Uterus (tissue), 2 donors: ENCODE measurements at regions not wholly inside any gene's neighbourhood (a gene's known extent, or its start where the extent isn't known, plus 50 kb on each side); places are given as distances from the start of the nearest gene placed in this dataset.

Source experiments
- POLR2A ChIP-seq, 2 donors: fragments of 450-650 bp; IDR thresholded peaks; one replicate each; pipeline ENCODE4 v1.6.1; 2016; ENCODE audit warnings: antibody characterized with exemption in 2 of 2, mild to moderate bottlenecking in 1 of 2, moderate library complexity in 1 of 2
- TF ChIP-seq, protein P1 (sequence below), 4 experiments: fragments of 200-600 bp in 2 of 4; fragments of 450-650 bp in 2 of 4; sonication (generic) in 2 of 4; IDR thresholded peaks; one replicate each; pipeline ENCODE4 v1.5.1; 2016 to 2019; ENCODE audit warnings: antibody characterized with exemption in 4 of 4, mild to moderate bottlenecking in 2 of 4, moderate library complexity in 1 of 4

DNA sequence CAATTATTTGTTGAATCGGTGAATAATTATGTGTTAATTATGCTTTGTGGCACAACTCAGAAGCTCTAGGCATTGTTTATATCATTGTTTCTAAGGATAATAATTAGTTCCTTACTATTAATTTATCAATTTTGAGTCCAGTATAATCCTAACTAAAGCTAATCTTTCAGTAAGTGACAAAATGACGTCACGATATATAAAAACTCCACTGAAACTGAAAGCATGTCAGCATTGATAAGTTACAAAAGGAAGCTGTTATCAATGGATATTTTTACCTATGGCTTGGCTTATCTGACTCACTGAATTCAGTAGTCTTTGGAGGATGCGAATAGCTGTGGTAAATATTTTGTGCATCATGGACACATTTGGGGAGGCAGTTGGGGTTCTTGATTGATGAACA lies 793.1 kb downstream of the NXPH1 start:
- TF ChIP-seq, protein P1, sequence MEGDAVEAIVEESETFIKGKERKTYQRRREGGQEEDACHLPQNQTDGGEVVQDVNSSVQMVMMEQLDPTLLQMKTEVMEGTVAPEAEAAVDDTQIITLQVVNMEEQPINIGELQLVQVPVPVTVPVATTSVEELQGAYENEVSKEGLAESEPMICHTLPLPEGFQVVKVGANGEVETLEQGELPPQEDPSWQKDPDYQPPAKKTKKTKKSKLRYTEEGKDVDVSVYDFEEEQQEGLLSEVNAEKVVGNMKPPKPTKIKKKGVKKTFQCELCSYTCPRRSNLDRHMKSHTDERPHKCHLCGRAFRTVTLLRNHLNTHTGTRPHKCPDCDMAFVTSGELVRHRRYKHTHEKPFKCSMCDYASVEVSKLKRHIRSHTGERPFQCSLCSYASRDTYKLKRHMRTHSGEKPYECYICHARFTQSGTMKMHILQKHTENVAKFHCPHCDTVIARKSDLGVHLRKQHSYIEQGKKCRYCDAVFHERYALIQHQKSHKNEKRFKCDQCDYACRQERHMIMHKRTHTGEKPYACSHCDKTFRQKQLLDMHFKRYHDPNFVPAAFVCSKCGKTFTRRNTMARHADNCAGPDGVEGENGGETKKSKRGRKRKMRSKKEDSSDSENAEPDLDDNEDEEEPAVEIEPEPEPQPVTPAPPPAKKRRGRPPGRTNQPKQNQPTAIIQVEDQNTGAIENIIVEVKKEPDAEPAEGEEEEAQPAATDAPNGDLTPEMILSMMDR (IDR thresholded peaks at IDR 0.05): no peak
- TF ChIP-seq POLR2A (IDR thresholded peaks at IDR 0.05): no peak
